HG03442 (cell line): ENCODE measurements at regions not wholly inside any gene's neighbourhood (a gene's known extent, or its start where the extent isn't known, plus 50 kb on each side); places are given as distances from the start of the nearest gene placed in this dataset.
"Not testable (repeated sequence)": the region's sequence is repeated elsewhere in the genome, so short reads cannot be mapped to it uniquely, and the experiment has no call there.

ENCODE experiments used
- ATAC-seq: cut with Tn5 transposase; IDR thresholded peaks from one replicate; pipeline ENCODE4 v1.9.1; 2021; ENCODE audit warnings: mild to moderate bottlenecking, moderate library complexity; ENCODE audit not compliant: unreplicated experiment

DNA sequence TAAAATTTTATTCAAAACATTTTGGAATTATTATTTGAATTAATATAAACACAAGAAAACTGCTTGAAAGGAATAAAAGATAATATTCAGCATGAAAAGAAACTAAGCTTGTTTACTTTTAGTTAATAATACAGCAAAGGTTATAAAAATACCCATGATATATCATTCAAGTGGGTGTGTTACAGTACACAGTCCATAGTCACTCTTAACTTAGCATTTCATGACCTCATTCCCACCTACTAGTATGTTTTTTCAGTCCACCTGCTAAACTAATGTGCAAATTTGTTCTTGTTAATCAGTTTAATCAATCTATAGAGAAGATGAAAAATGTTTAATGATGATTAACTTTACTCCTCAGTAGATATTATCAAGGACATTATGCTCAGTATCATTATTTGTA is 841.4 kb upstream of the EPHA7 start:
- ATAC-seq = no peak

DNA sequence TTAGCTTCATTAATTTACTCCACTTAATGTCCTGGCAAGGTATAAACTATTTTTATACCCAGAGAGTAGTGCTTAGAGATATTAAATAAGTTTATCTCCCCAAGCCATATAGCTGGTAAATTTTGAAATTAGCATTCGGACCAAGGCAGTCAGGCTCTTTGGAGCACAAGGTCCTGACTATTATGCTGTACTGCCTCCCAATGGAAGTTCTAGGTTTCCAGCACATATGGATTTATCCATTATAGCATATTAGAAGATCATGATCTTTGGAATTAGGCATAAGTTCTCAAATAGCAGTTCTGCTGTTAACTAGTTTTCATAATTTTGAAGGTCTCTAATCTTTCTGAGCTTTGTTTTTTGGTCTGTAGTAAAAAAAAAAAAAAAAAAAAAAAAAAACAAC is 835.3 kb upstream of the EPHA7 start:
- no peak for ATAC-seq

DNA sequence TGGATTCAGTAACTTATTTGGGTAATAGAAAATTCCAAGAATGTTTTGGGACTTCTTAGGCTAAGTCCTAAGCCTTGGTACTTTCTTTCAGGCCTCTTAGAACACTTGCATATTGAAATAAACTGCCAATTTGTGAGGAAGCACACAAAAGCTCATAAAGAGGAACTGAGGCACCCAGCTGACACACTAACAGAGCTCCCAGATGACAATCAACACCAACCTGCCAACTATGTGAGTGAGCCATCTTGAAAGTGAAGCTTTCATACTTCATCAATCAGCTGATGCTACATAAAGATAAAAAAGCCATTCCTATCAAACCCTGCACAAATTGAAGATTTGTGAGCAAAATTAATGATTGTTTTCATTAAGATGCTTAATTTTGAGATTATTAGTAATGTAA is 832.5 kb upstream of the EPHA7 start:
- no peak for ATAC-seq

DNA sequence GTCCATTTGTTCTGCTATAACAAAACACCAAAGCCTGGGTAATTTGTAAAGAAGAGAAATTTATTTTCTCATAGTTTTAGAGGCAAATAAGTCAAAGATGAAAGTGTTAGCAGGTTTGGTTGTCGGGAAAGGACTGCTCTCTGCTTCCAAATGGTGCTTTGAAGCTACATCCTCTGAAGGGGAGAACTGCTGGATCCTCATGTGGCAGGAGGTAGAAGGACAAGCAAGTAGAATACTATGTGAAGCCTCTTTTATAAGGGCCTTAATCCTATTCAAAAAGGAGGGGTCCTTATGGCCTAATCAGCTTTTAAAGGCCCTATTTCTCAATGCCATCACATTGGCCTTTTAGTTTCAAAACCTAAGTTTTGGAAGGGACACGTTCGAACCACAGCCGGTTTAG is 826.0 kb upstream of the EPHA7 start:
- no peak for ATAC-seq

DNA sequence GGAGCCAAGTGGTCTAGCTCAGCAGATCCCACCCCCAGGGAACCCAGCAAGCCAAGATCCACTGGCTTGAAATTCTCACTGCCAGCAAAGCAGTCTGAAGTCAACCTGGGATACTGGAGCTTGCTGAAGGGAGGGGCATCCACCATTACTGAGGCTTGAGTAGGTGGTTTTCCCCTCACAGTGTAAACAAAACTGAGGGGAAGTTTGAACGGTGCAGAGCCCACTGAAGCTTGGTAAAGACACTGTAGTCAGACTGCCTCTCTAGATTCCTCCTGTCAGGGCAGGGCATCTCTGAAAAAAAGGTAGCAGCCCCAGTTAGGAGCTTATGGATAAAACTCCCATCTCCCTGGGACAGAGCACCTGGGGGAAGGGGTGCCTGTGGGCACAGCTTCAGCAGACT is 819.5 kb upstream of the EPHA7 start:
- ATAC-seq = no peak

DNA sequence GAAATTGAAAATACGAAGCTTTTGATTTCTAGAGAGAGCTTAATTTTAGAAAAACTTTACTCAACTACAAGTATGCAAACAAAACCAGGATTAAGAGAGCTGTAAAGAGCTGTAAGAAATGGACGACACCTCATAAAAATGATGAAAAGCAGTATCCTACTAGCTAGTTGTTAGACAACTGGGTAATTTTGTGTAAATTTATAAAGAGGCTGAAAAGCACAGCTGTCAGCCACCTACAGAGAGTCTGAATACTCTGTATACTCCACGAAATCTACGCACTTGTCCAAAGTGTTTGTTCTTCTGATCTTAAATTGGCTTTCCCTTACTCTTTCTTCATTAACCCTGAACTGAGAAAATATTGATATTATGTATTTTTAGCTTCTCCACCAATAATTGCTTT is 808.4 kb upstream of the EPHA7 start:
- ATAC-seq = no peak

DNA sequence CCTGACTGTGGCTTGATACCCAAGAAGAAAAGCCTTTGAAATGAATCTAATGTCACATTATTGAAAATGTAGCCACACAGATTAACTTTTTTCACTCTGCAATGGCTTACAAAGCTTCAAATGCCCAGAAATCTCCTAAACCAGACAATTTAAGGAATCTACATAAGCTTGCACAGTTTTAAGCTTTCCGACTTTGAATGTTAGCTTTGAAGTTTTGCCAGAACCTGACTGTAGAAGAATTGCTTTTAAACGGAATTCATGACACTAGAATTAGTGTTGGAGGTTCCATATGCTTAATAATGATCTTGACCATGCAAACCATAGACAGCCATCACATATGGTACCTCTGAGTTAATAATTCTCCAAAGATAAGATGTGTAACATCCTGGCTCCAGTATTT is 798.5 kb upstream of the EPHA7 start:
- no peak for ATAC-seq

DNA sequence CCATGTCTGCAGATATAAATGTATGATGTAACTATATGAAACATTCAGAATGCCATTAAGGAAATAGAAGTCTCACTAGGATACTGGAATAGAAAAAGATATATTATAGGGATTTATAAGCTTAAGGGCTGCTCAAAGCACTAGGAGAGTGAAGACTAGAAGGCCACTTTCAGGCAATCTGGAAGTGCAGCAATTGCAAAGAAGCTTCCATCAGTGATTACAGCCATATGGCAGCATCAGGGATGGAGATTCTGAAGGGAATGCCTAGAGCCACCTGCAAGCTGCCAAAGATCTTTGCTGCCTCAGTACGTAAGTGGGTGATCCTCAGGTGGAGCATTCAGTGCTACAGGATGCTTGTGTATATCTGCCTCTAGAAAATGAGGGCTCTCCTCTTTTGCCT is 796.2 kb upstream of the EPHA7 start:
- ATAC-seq = no peak

DNA sequence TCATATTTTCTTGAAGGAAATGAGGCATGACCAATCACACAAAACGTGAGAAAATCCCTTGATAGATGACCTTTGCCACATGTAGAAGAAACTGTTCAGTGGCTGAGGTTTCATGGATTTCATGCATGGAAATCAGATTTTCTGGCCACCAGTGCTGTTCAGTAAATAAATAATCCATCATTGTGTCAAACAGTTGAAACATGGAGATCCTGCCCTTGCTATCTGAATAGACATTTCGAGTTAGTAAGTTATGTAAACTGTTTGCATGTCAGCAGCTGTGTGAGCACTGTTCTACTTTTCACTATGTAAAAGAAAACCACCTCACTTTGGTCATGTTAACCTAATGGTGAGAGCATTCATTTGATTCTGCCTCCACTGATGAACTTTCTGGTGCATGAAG is 793.9 kb upstream of the EPHA7 start:
- no peak for ATAC-seq

DNA sequence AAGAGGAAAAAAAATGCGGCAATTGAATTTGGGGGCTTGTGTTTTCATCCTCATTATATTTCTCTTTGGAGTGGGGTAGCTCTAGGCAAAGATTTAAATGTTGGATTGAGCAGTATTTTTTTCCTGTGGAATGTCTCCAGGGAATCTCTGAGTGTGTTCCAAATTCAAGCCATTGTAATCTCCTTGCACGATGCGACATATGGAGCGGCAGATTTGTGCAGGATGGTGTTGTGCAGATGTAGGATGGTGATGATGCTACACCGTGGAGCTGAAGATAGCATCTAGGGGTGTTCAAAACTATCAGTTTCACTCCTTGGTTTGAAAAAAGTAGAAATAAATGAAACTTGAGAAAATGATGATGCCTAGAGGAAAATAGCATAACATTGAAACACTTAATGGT is 777.5 kb upstream of the EPHA7 start:
- no peak for ATAC-seq

DNA sequence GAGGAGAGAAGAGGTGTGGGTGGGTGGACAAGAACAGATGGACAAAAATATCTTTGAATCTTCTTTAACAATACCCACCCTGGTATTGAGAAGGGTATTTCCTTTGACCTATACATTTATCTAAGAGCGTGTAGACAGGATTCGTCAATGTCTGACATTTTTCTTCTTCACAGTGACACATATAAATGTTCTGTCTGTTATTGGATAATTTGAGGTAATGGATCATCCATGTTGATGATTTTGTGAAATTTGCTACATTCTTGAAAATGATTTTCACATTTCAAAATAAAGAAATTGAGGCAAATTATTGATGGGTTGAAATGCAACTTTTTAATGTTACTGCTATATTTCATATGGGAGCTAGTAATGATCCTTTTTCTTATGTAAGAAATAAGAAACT is 770.7 kb upstream of the EPHA7 start:
- no peak for ATAC-seq

DNA sequence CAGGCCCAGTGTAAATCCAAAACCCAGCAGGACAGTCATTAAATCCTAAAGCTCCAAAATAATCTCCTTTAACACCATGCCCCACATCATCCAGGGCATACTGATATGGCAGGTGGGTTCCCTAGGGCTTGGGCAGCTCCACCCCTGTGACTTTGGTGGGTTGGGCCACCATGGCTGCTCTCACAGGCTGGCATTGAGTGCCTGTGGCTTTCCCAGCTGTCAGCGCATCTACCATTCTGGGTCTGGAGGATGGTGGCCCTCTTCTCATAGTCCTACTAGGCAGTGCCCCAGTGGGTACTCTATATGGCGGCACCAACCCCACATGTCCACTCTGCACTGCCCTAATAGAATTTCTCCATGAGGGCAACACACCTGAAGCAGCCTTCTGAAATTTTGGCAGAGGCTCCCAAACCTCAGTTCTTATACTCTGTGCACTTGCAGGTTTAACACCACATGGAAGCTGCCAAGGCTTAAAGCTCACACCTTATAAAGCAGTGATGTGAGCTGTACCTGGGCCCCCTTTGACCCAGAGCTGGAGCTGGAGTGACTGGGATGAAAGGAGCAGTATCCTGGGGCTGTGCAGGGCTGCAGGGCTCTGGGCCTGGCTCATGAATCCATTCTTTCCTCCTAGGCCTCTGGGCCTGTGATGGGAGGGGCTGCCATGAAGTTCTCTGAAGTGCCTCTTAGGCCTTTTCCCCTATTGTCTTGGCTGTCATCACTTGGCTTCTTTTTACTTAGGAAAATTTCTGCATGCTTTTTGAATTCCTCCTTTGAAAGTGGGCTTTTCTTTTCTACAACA is 765.5 kb upstream of the EPHA7 start:
- no peak for ATAC-seq

DNA sequence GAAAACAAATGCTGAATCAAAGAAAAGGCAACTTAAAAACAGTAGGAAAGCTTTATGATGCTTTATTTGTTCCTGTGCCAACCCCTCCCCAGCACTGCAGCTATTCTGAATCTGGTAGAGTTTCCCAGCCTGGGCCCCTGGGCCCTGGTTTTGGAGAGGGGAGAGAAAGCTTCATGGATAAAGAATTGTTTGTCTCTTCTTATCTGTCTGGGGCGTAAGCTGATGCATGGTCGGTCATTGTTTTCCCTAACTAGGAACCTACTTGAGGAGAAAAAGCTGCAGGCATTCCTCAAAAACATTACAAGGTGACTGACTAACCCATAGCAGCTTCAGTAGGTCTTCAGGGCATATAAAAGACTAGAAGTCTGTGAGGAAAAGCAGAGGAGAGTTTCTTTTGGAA is 758.1 kb upstream of the EPHA7 start:
- no peak for ATAC-seq

DNA sequence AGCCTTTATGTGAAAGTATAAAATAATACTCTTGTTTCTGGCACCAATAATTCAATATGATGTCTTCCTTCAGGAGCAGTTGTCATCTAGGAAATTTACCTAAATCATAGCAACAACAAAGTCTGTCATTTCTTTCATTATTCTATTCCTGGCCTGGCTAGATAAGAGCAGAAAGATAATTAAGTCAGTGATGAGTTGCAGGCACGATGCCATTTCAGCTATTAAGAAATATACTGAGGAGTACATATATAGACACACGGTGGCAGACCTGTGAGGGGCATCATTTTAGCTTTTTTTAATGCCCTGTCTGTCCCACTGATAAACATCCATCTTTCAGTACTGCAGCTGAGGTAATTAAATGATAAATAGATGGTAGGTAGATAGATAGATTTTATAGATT is 756.1 kb upstream of the EPHA7 start:
- ATAC-seq = no peak

DNA sequence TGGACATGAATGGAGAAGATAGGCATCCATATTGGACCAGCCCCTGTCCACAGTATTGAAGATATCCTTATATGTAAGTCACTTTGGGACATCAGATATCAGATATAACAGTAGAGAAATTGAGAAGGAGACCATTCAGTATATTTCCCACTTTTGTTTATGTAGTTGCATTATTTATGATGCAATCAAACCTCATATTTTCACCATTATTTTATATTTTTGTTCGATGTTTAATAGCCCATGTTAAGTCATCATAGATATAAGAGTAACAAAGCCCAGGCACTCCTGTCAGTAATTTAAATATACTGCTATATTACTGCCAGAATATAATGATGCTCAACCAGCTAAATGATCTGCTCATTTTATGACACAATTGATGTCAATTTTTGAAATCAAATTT is 744.5 kb upstream of the EPHA7 start:
- ATAC-seq = no peak

DNA sequence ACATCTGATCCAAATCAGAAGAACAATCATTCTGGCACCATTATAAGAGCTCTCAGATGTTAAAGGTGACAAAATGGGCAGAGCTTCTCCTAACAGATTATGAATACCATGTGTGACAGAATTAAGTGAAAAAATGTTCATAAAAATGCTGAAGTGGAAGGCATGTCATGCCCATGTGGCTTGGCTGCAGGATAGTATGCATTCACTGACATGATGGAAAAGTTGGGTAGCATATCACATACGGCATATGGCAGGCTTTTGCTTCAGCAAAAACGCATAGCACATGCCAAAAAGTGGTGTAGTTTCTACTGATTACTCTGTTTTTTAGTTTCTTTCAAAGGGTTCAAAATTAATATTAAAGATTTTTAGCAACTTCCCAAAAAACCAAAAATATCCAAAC is 731.5 kb upstream of the EPHA7 start:
- no peak for ATAC-seq

DNA sequence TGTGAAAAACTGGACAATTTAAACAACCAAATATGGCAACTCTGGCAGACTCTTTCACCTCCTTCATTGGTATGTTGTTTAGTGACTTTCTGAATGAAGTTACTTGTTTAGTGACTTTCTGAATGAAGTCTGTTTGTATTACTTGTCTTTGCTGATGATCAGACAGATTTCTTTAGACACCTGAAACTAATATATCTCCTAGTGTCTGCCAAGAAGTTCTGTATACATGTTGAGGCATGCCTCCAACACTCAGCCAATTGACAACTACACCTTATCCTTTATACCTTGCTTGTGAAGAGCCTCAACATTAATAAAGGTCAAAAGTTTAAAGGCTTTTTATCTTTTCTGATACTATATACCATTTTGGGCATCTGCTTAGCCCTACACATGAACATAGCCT is 725.4 kb upstream of the EPHA7 start:
- no peak for ATAC-seq

DNA sequence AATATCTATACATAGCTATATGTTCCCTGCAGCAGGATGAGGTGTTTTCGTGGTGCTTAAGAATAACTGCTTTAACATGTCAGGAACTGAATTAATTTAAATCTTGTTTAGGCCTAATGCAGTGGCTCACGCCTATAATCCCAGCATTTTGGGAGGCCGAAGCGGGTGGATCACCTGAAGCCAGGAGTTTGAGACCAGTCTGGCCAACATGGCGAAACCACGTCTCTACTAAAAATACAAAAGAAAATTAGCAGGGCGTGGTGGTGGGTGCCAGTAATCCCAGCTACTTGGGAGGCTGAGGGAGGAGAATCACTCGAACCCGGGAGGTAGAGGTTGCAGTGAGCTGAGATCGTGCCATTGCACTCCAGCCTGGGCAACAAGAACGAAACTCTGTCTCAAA is 717.8 kb upstream of the EPHA7 start:
- ATAC-seq = not testable (repeated sequence)

DNA sequence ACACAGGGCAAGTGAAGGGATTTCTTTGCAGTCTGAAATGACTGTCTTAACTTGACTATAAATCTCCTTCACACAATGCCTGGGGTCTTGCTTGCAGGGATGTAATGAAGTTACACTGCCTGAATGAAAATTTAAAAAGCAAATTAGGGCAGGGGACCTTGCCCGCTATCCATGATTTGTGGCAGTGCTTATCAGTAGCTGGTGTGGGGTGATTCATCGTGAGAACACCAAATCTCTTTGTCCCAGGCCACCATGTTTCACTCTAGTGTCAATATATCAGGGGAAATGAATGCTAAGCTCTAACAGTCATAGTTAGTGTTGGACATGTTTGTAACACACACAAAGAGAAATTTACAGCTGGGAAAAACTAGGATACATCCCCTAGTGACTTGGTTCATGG is 713.7 kb upstream of the EPHA7 start:
- ATAC-seq = no peak

DNA sequence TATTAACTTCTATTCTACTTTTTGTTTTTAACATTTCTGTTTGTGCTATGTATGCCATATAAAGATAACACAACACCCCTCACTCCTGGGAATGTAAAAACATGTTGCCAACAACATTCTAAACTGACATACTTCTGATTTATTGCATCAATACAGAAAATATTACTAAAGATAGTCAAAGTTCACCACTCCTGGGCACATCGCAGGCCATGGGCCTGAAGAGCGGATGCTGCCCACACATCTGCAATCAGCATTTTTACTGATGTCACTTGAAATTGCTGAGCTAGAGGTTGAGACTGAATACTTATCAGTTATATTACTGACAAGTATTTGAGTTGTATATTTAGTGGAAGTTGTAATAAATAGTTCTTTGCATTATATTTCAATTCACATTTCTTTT is 711.9 kb upstream of the EPHA7 start:
- no peak for ATAC-seq

DNA sequence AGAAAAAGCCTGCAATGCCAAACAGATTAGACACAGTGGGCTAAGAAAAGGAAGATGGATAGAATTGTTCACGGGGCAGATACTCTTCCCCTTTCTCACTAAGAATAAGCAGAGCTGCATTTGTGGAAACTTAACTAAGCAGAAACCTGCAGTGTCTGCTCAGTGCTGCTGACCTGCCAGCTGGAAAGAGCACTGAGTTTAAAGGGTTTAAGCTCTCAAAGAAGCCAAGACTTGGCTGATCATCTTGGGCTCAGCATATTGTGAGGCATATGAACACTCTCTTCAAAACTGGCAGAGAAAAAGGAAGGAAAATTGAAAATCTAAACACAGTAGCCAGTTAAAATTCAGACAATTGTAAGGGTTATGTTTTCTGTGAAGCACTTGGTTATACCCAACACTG is 711.1 kb upstream of the EPHA7 start:
- ATAC-seq = no peak

DNA sequence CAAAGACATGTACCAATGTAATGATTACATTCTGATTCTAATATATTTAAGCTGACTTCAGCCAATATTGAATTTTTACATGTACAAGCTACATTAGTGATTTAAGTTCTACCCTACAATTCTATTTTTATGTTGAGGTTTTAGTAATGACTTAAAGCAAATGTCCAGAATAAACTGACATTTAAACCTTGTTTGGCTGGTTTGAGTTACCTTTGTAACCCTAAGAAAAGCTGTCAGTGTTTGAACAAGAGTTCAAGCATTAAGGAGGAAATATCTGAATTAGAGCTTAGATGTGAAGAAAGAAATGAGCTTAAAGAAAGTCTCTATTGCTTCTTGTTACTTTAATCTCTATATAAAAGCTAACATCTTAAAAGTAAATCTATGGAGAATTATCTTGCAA is 710.6 kb upstream of the EPHA7 start:
- no peak for ATAC-seq

DNA sequence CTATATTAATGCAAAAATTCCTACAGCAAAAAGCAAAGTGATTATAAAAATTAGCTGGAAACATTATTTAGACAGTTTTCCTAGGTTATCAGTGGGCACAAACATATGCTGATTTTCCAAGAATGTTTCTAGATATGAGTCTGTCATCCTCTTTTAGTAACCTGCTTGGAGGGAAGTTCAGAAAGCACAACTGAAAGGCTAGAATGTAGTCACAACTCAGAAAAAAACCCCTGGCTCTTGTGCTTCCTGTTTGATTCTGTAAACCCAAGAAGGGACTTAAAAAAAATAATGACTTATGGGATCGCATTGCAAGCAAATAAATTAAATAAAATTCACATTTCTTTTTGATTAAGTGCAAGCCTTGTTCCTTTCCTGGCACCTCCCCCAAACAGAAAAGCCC is 708.4 kb upstream of the EPHA7 start:
- ATAC-seq = no peak
